ENCODE measurements at regions not wholly inside any gene's neighbourhood (a gene's known extent, or its start where the extent isn't known, plus 50 kb on each side); places are given as distances from the start of the nearest gene placed in this dataset.

DNA sequence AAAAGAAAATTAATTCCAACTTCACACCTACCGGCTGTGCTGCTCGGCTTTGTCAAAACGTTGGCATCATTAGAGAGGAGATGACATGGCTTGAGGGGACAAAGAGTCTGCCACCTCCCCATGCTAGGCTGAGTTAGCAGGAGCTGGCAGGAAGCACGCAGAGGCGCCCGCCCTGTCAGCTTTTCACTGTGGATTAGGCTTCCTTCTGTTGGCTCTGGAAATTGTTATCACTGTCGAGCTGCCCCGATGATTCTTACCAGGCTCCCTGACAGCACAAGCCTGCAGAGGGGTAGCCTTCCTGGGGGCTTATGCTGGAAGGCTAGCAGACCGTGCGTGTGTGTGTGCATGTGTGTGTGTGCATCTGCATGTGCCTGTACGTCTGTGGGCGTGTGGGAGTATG lies 490.9 kb upstream of the TBX3 start:
- H3K4me1 ChIP-seq: no peaks in the 10 kb centered on the region
- H4K20me1 ChIP-seq: no peaks in the 10 kb centered on the region
- no peaks in the 10 kb centered on the region for H3K36me3 ChIP-seq
- no peaks in the 10 kb centered on the region for H3K27me3 ChIP-seq
- H3K9ac ChIP-seq: no peak overlapping the region
- no peak for TF ChIP-seq Cebpa-rat (IDR thresholded peaks at IDR 0.05)
- H3K9me3 ChIP-seq: no peaks in the 10 kb centered on the region
- no peak overlapping the region for H3K4me3 ChIP-seq
- no peak overlapping the region for H3K4me2 ChIP-seq
- H3K27ac ChIP-seq: no peak overlapping the region

DNA sequence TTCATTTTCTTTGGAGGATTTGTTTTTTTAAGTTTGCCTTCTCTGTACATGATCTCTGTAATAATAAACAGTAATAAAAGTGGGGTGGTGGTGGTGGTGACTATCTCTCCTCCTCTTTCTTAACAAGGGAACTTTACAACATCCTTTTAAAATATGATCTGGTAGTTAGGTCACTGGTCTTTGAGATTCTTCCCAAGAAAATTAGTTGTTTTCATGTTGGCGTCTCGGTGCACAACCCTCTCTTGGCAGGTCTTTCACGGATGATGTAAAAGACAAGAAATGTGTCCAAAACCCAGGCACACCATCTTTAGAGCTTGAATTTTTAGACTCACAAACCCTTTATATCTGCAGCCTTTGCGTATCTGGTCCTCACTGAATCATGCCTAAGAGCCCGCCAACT lies 488.5 kb upstream of the TBX3 start:
- Histone ChIP-seq H3K4me3 (no peak overlapping the region), H4K20me1 (no peaks in the 10 kb centered on the region), H3K4me2 (no peak overlapping the region), H3K27me3 (no peaks in the 10 kb centered on the region), H3K9ac (no peak overlapping the region), H3K36me3 (no peaks in the 10 kb centered on the region), H3K4me1 (no peaks in the 10 kb centered on the region), H3K27ac (no peak overlapping the region), H3K9me3 (0 out of 2 replicates have a peak, but pooled peaks cover 5% of the 10 kb centered on the region)
- TF ChIP-seq Cebpa-rat (IDR thresholded peaks at IDR 0.05): no peak

DNA sequence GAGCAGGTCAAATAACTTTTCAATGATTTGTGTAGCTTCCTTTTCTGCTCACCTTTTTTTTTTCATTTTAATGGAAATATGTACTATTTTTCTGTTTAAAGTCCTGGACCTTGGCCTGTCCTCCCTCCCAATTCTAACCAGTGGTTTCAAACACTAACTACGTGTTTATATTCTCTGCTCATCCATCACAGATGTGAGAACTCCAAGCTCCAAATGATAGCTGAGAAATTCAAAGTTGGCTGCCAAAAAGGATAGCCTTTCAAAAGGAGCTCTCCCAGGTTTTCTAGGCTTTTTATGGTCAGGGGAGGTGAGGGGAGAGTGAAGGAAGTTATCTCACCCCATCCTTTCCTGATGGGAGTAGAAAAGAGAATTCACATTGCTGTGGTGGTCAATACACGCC lies 486.0 kb upstream of the TBX3 start:
- no peak for TF ChIP-seq Cebpa-rat (IDR thresholded peaks at IDR 0.05)
- Histone ChIP-seq H4K20me1 (no peaks in the 10 kb centered on the region), H3K27me3 (no peaks in the 10 kb centered on the region)

DNA sequence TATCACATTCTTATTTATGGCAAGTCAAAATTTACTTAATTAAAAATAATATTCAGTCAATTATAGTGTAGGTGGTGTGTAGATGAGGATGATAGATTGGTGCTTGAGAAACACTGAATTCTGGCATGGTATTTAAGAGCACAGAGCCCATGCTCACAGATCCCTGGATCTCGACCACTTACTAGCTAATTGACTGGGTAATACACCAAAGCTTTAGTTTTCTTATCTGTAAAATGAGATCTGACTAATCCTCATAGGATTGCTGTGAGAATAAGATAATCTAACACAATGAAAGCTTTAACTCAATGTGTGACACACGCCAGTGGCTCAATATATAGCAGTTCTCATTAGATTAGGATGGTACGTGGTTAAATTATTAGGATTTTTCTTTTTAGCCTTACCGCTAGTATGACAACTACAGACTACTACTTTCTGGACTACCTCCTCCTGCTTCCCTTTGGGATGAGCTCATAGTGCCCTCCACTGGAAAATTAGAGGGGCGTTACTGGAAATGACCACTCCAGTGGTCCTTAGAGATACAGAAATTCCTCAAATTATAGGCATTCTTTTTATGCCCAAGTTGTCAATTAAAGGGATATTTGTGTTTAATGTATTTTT lies 482.8 kb upstream of the TBX3 start:
- Histone ChIP-seq H3K27me3 (no peaks in the 10 kb centered on the region), H3K27ac (no peak overlapping the region), H3K36me3 (no peaks in the 10 kb centered on the region), H3K9me3 (0 out of 2 replicates have a peak, but pooled peaks cover 5% of the 10 kb centered on the region), H3K4me1 (no peaks in the 10 kb centered on the region), H3K9ac (no peak overlapping the region), H3K4me3 (no peak overlapping the region), H4K20me1 (no peaks in the 10 kb centered on the region), H3K4me2 (no peak overlapping the region)
- no peak for TF ChIP-seq Cebpa-rat (IDR thresholded peaks at IDR 0.05)

More for the DNA sequence above, 486.0 kb upstream of the TBX3 start:
- no peaks in the 10 kb centered on the region for H3K4me1 ChIP-seq
- H3K27ac ChIP-seq: no peak overlapping the region
- H3K9me3 ChIP-seq: 0 out of 2 replicates have a peak, but pooled peaks cover 5% of the 10 kb centered on the region
- no peak overlapping the region for H3K4me2 ChIP-seq
- H3K36me3 ChIP-seq: no peaks in the 10 kb centered on the region
- H3K4me3 ChIP-seq: no peak overlapping the region
- H3K9ac ChIP-seq: no peak overlapping the region

DNA sequence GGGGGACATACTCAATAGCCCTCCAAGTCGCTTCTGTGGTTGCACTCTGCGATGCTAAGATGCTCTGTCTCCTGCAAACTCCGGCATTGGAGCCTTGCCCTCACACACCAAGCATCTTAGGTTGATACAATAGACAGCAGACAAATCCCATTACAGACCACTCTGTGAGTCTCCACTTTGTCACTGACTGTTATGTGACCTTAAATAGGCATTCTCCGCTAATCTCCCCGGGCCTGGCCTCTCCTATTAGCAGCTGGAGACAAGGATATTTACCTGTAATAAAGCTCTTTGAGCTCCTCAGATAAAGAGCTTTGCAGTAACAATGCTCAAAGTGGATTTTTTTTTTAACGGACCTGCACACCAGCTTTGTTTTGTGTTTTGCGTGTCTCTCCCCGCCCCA lies 479.7 kb upstream of the TBX3 start:
- Histone ChIP-seq H3K27me3 (no peaks in the 10 kb centered on the region), H3K4me3 (no peak overlapping the region), H3K4me1 (no peaks in the 10 kb centered on the region), H3K4me2 (no peak overlapping the region), H3K9me3 (0 out of 2 replicates have a peak, but pooled peaks cover 1% of the 10 kb centered on the region), H3K27ac (no peak overlapping the region), H4K20me1 (no peaks in the 10 kb centered on the region), H3K36me3 (no peaks in the 10 kb centered on the region), H3K9ac (no peak overlapping the region)
- TF ChIP-seq Cebpa-rat (IDR thresholded peaks at IDR 0.05): no peak

DNA sequence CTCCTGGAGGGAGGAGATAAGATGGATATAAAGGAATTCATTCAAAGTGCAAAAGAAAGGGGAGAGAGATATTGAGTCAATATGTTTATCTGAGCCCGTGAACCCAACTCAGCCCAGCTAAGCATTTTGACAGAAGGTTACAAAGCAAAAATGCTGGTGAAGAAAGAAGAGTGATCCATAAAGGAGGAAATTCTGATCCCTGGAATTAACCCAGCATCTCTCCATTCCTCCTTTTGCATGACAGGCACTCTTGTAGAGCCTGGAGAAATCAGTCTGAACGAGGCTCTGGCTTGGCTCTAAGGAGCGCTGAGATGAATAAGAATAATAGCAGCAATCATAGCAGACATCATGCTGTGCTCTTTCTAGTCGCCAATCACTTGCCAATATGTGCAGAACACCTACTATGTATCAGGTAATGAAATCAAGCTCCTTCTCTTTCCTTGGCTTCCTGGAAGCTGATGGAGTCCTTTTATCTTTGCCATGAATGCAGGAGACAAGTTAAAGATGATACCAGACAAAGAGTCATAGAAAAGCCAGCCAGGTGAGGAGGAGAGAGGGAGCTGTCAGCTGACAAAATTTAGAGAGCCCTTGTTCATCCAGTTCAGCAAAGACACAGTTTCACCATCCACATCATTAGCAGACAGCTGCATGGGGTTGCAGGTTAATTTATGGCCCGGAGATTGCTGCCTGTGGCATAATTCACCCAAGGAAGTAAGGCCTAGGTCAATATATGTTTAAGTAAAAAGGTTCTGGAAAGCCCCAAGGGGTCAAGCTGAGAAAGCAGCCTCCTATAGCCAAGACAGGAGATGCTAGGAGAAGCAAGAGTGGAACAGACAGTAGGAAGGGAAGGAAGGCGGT lies 476.5 kb upstream of the TBX3 start:
- Histone ChIP-seq H3K9me3 (no peaks in the 10 kb centered on the region), H3K9ac (no peak overlapping the region)
- no peak for TF ChIP-seq Cebpa-rat (IDR thresholded peaks at IDR 0.05)

DNA sequence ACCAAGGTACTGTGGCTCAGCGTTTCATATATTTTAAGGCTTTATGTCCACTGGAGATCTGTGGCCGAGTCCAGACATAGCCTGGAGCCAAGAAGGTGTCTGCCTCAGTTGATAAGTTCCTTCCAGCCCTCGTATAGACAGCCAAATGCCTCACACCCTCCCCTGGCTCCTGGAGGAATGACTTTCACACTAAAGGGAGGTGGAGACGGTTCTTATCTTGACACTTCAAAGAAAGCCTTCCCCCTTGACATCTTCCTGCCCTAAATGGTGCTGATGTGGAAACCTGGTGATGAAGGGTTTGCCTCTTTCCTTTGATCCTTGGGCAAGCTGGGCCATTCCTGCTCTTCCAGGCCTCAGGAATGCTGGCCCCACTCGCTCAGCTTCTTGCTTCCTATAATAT lies 474.8 kb upstream of the TBX3 start:
- Histone ChIP-seq H3K9ac (no peak overlapping the region), H3K4me2 (no peak overlapping the region), H3K27me3 (no peaks in the 10 kb centered on the region), H3K36me3 (no peaks in the 10 kb centered on the region), H3K4me3 (no peak overlapping the region), H4K20me1 (no peaks in the 10 kb centered on the region), H3K4me1 (no peaks in the 10 kb centered on the region), H3K9me3 (no peaks in the 10 kb centered on the region), H3K27ac (no peak overlapping the region)
- TF ChIP-seq Cebpa-rat (IDR thresholded peaks at IDR 0.05): no peak

More for the DNA sequence above, 476.5 kb upstream of the TBX3 start:
- no peaks in the 10 kb centered on the region for H4K20me1 ChIP-seq
- no peak overlapping the region for H3K4me3 ChIP-seq
- no peaks in the 10 kb centered on the region for H3K36me3 ChIP-seq
- no peaks in the 10 kb centered on the region for H3K4me1 ChIP-seq
- H3K27me3 ChIP-seq: no peaks in the 10 kb centered on the region
- no peak overlapping the region for H3K4me2 ChIP-seq
- no peak overlapping the region for H3K27ac ChIP-seq

DNA sequence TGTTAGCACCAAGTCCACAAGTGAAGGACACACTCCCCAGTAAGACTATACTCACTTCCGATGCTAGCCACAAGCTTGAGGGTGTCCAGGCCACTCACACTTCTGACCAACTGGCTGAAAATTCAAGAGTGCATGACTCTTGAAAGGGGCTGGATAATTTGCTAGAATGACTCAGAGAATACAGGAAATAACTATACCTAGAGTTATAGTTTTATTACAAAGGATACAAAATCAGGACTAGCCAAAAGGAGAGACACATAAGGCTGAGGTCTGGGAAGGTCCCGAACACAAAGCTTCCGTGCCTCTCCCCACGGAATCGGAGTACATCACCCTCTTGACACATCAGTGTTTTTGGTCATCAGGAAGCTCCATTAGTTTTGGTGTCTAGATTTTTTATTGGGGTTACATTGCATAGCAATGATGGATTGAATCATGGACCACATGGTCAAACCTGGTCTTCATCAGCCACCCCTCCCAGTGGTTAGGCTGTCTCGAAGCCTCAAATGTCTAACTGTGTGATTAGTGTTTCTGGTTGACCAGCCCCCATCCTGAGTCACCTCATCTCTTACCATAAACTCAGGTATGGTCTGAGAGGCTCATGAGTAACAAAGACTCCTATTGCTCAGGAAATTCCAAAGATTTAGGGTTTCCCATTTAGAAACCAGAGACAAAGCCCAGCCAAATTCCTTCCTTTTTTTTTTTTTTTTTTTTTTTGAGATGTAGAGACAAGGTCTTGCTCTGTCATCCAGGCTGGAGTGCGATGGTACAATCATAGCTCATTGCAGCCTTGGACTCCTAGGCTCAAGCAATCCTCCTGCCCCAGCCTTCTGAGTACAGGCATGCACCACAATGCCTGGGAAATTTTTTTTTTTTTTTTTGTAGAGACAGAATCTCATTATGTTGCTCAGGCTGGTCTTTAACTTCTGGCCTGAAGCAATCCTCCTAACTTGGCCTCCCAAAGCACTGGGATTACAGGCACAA lies 472.0 kb upstream of the TBX3 start:
- no peaks in the 10 kb centered on the region for H3K4me1 ChIP-seq
- no peak for TF ChIP-seq Cebpa-rat (IDR thresholded peaks at IDR 0.05)
- no peaks in the 10 kb centered on the region for H3K36me3 ChIP-seq
- no peak overlapping the region for H3K27ac ChIP-seq
- no peak overlapping the region for H3K4me2 ChIP-seq
- no peaks in the 10 kb centered on the region for H3K9me3 ChIP-seq
- H3K9ac ChIP-seq: no peak overlapping the region
- H4K20me1 ChIP-seq: no peaks in the 10 kb centered on the region
- no peaks in the 10 kb centered on the region for H3K27me3 ChIP-seq
- H3K4me3 ChIP-seq: no peak overlapping the region

DNA sequence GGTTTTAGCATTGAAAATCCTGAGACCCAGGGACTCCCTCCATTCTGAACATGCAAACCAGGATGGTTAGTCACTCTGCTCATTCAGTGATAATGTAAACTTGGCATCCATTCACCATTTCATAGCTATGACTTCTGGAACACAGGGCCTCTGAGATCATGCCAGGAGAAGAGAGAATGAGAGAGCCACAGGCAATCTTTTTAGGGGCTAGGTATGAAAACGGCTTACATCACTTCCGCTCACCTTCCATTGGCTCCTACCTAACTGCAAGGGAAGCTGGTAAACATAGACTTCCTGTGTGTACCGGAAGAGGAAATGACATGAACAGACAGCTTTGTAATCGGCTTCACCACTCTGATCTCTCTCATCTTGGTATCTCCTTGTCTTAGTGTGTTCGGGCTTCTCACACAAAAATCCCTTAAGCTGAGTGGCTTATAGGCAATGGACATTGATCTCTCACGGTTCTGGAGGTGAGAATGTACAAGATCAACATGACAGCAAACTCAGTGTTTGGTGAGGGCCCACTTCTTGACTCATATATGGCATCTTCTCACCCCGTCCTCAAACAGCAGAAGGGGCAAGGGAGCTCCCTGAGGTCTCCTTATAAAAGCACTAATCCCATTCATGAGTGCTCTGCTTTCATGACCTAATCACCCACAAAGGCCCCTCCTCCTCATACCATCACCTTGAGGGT lies 465.9 kb upstream of the TBX3 start:
- no peaks in the 10 kb centered on the region for H3K4me1 ChIP-seq

More for the DNA sequence above, 465.9 kb upstream of the TBX3 start:
- Histone ChIP-seq H3K9ac (no peak overlapping the region), H4K20me1 (no peaks in the 10 kb centered on the region), H3K9me3 (no peaks in the 10 kb centered on the region), H3K36me3 (no peaks in the 10 kb centered on the region), H3K27ac (no peak overlapping the region), H3K4me2 (no peak overlapping the region), H3K4me3 (no peak overlapping the region), H3K27me3 (no peaks in the 10 kb centered on the region)
- no peak for TF ChIP-seq Cebpa-rat (IDR thresholded peaks at IDR 0.05)

Data from BLaER1 (cell line).